ENCODE measurements at regions not wholly inside any gene's neighbourhood (a gene's known extent, or its start where the extent isn't known, plus 50 kb on each side); places are given as distances from the start of the nearest gene placed in this dataset.

DNA sequence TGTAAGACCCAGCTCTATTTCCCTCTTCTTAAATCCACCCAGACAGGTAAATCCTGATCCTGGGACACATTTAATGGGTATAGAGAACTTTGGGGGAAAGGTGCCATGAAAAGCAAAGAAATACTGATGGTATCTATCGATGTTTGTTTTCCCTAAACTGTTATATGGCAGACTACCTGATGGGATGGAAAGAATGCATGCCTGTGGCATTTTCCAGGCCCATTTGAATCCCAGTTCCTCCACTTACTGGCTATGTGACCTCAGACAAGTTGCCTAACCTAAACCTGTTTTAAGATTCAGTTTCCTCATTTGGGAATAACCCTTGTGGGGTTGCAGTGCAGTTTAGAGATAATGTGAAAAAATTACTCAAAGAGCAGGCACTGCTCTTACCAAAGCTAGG lies 404.5 kb downstream of the FUT8 start:
- H3K4me1 ChIP-seq (ENCODE audit: control insufficient read depth in 5 of 5, insufficient read depth in 5 of 5, low read length in 5 of 5): no peaks in the 10 kb centered on the region
- TF ChIP-seq, protein P1, sequence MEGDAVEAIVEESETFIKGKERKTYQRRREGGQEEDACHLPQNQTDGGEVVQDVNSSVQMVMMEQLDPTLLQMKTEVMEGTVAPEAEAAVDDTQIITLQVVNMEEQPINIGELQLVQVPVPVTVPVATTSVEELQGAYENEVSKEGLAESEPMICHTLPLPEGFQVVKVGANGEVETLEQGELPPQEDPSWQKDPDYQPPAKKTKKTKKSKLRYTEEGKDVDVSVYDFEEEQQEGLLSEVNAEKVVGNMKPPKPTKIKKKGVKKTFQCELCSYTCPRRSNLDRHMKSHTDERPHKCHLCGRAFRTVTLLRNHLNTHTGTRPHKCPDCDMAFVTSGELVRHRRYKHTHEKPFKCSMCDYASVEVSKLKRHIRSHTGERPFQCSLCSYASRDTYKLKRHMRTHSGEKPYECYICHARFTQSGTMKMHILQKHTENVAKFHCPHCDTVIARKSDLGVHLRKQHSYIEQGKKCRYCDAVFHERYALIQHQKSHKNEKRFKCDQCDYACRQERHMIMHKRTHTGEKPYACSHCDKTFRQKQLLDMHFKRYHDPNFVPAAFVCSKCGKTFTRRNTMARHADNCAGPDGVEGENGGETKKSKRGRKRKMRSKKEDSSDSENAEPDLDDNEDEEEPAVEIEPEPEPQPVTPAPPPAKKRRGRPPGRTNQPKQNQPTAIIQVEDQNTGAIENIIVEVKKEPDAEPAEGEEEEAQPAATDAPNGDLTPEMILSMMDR (IDR thresholded peaks at IDR 0.05; ENCODE audit: control extremely low read depth, extremely low read depth): no peak
- no peaks in the 10 kb centered on the region for H3K27me3 ChIP-seq (ENCODE audit: control insufficient read depth in 3 of 3, insufficient read depth in 3 of 3, low read length in 2 of 3)
- WGBS, 2 donors: 86 to 100% methylated on average over 1 of the region's 1 CpG
- H3K27ac ChIP-seq (ENCODE audit: low read depth in 1 of 2, low read length in 1 of 2): no peak overlapping the region
- H3K9me3 ChIP-seq (ENCODE audit: control insufficient read depth in 4 of 4, insufficient read depth in 3 of 4, low read length in 3 of 4): peaks cover 0 to 4% (median under 1%) of the 10 kb centered on the region in 4 donors
- H3K4me3 ChIP-seq: no peak overlapping the region
- ATAC-seq (ENCODE audit: insufficient read depth, low FRiP score) (no peak), DNase-seq (no peak)
- H3K36me3 ChIP-seq (ENCODE audit: control insufficient read depth in 4 of 4, insufficient read depth in 4 of 4, low read length in 4 of 4): no peaks in the 10 kb centered on the region
- no peak overlapping the region for H3K9ac ChIP-seq (ENCODE audit: insufficient read depth in 1 of 2, low read length in 2 of 2)

DNA sequence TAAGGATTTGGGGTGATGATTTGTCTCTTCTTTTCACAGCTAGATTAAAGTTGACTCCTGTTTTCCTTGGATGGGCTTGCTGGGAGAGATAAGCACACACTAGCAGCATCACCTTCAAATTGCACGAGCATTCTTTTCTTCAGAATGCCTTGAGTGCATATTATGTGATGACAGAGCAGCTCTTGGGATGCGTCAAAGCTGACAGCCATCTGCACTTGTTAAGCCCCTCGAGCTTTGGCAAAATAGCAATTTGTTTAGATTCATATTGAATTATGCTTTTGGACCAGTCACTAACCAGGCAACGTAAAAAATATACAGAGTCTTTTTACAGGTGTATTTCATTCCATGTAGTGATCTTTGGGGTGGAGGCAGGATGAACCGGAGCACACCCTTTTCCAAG lies 407.0 kb downstream of the FUT8 start:
- H3K27ac ChIP-seq (ENCODE audit: low read depth in 1 of 2, low read length in 1 of 2): no peak overlapping the region
- H3K4me3 ChIP-seq: no peak overlapping the region
- TF ChIP-seq, protein P1 (IDR thresholded peaks at IDR 0.05; ENCODE audit: control extremely low read depth, extremely low read depth): no peak
- DNase-seq (no peak), ATAC-seq (ENCODE audit: insufficient read depth, low FRiP score) (no peak)
- H3K36me3 ChIP-seq (ENCODE audit: control insufficient read depth in 4 of 4, insufficient read depth in 4 of 4, low read length in 4 of 4): no peaks in the 10 kb centered on the region
- no peaks in the 10 kb centered on the region for H3K27me3 ChIP-seq (ENCODE audit: control insufficient read depth in 3 of 3, insufficient read depth in 3 of 3, low read length in 2 of 3)
- H3K4me1 ChIP-seq (ENCODE audit: control insufficient read depth in 5 of 5, insufficient read depth in 5 of 5, low read length in 5 of 5): no peaks in the 10 kb centered on the region
- H3K9me3 ChIP-seq (ENCODE audit: control insufficient read depth in 4 of 4, insufficient read depth in 3 of 4, low read length in 3 of 4): peaks cover 0 to 4% (median under 1%) of the 10 kb centered on the region in 4 donors
- WGBS, 2 donors: 79 to 89% methylated on average over 5 of the region's 5 CpGs
- H3K9ac ChIP-seq (ENCODE audit: insufficient read depth in 1 of 2, low read length in 2 of 2): no peak overlapping the region

DNA sequence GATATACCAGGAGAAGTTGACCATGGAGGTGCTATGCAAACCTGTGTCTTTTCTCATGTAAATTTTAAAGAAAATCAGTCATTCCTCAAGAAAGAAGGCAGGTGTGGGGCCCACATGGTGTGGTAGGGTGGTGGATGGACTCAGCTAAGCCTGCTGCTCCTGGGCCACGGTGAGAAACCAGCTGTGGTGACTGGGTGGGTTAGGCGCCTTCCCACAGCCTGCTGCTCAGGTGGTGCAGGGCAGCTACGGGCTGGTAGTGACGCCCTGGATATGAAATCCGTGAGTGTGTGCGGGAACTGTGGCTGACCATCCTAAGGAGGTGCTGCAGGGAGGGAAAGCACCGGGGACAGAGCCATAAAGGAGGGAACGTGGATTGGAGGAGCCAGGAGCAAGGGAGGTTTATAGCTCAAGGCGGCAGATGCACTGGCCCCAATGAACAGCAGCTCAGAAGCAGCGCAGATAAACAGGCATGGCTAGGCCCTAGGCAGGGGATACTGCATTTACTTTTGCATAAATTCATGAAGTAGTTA lies 408.8 kb downstream of the FUT8 start:
- DNase-seq (no peak), ATAC-seq (ENCODE audit: insufficient read depth, low FRiP score) (no peak)
- Histone ChIP-seq H3K9me3 (ENCODE audit: control insufficient read depth in 4 of 4, insufficient read depth in 3 of 4, low read length in 3 of 4) (peaks cover 0 to 3% (median under 1%) of the 10 kb centered on the region in 4 donors), H3K4me1 (ENCODE audit: control insufficient read depth in 5 of 5, insufficient read depth in 5 of 5, low read length in 5 of 5) (no peaks in the 10 kb centered on the region), H3K9ac (ENCODE audit: insufficient read depth in 1 of 2, low read length in 2 of 2) (no peak overlapping the region), H3K27ac (ENCODE audit: low read depth in 1 of 2, low read length in 1 of 2) (no peak overlapping the region), H3K4me3 (no peak overlapping the region), H3K27me3 (ENCODE audit: control insufficient read depth in 3 of 3, insufficient read depth in 3 of 3, low read length in 2 of 3) (peaks cover 0 to 5% (median 5%) of the 10 kb centered on the region in 3 donors), H3K36me3 (ENCODE audit: control insufficient read depth in 4 of 4, insufficient read depth in 4 of 4, low read length in 4 of 4) (no peaks in the 10 kb centered on the region)
- TF ChIP-seq, protein P1 (IDR thresholded peaks at IDR 0.05; ENCODE audit: control extremely low read depth, extremely low read depth): no peak
- 90 to 91% methylated on average over 10 of the region's 10 CpGs for WGBS, 2 donors
